Endothelial cell of umbilical vein (primary cell): ENCODE measurements at regions not wholly inside any gene's neighbourhood (a gene's known extent, or its start where the extent isn't known, plus 50 kb on each side); places are given as distances from the start of the nearest gene placed in this dataset.

Experiments
- CTCF ChIP-seq, 2 donors: IDR thresholded peaks; 1 replicate in 1 of 2; 2 replicates in 1 of 2; pipeline ENCODE4 v1.5.1; 2011; ENCODE audit warnings: low read length in 2 of 2, mild to moderate bottlenecking in 2 of 2, moderate library complexity in 2 of 2, control low read depth in 1 of 2, inconsistent platforms in 1 of 2, low read depth in 1 of 2; ENCODE audit not compliant: insufficient read depth in 1 of 2; ENCODE audit errors: extremely low read depth in 1 of 2
- EZH2 ChIP-seq: IDR thresholded peaks from 2 replicates; pipeline ENCODE4 v1.6.1; 2012; ENCODE audit warnings: borderline replicate concordance, low read depth, mild to moderate bottlenecking, moderate library complexity, low read length, inconsistent platforms; ENCODE audit not compliant: severe bottlenecking
- JUN ChIP-seq: IDR thresholded peaks from 2 replicates; pipeline ENCODE4 v1.6.1; 2011; ENCODE audit warnings: borderline replicate concordance, low read depth; ENCODE audit not compliant: insufficient read length, insufficient read depth
- POLR2AphosphoS5 ChIP-seq: IDR thresholded peaks from 2 replicates; pipeline ENCODE4 v1.6.1; 2012; ENCODE audit warnings: low read depth, mild to moderate bottlenecking, control low read depth, low read length, moderate library complexity; ENCODE audit not compliant: insufficient read depth

GRCh38 chr15:36344887-36345286, 234.5 kb upstream of the CDIN1 start:
- TF ChIP-seq CTCF (IDR thresholded peaks at IDR 0.05; ENCODE audit: extremely low read depth in 1 of 2, insufficient read depth in 1 of 2, low read depth in 1 of 2, low read length in 2 of 2): no peak
- no peak for TF ChIP-seq EZH2
- no peak for TF ChIP-seq JUN
- TF ChIP-seq POLR2AphosphoS5: no peak
